Esophagus squamous epithelium (tissue), 5 donors: ENCODE measurements at regions not wholly inside any gene's neighbourhood (a gene's known extent, or its start where the extent isn't known, plus 50 kb on each side); places are given as distances from the start of the nearest gene placed in this dataset.

Experiments used
- DNase-seq: peaks from one replicate; lab custom pipeline; 2025; lab: John Stamatoyannopoulos, UW
- H3K27ac ChIP-seq, 4 donors: fragments of 200-600 bp; sonication (generic); one replicate each; pipeline ENCODE4 v1.5.1; 2016 to 2019; ENCODE audit warnings: mild to moderate bottlenecking in 1 of 4
- H3K27me3 ChIP-seq, 4 donors: fragments of 200-600 bp; sonication (generic); 1 replicate in 3 of 4; 2 replicates in 1 of 4; pipeline versions ENCODE4 v1.5.1 to v1.6.0; 2017 to 2021; ENCODE audit warnings: antibody characterized with exemption in 1 of 4
- H3K36me3 ChIP-seq, 3 donors: fragments of 200-600 bp; sonication (generic); one replicate each; pipeline ENCODE4 v1.5.1; 2016 to 2019
- H3K4me1 ChIP-seq, 3 donors: fragments of 200-600 bp; sonication (generic); one replicate each; pipeline ENCODE4 v1.5.1; 2017 to 2019
- H3K4me3 ChIP-seq, 4 donors: fragments of 200-600 bp; sonication (generic); 1 replicate in 3 of 4; 2 replicates in 1 of 4; pipeline ENCODE4 v1.5.1; 2016 to 2019; ENCODE audit warnings: mild to moderate bottlenecking in 2 of 4, moderate library complexity in 1 of 4
- H3K9me3 ChIP-seq, 3 donors: fragments of 200-600 bp; sonication (generic); one replicate each; pipeline ENCODE4 v1.5.1; 2016 to 2019
- CTCF ChIP-seq, 6 experiments: fragments of 450-650 bp in 4 of 6; fragments of 200-600 bp in 2 of 6; sonication (generic) in 2 of 6; IDR thresholded peaks; one replicate each; pipeline ENCODE4 v1.5.1; 2016 to 2019; ENCODE audit warnings: antibody characterized with exemption in 6 of 6, mild to moderate bottlenecking in 4 of 6, moderate library complexity in 4 of 6
- POLR2A ChIP-seq, 4 donors: fragments of 450-650 bp; IDR thresholded peaks; one replicate each; pipeline ENCODE4 v1.6.1; 2017; ENCODE audit warnings: antibody characterized with exemption in 4 of 4, mild to moderate bottlenecking in 4 of 4, moderate library complexity in 3 of 4
- WGBS, 2 donors: methylation state at CpG; one replicate each; pipeline ENCODE4 v1.1.5; 2018; 5-methylcytosine and 5-hydroxymethylcytosine counted together
- intact Hi-C: fragments of 100-400 bp; cut with DNase I; formaldehyde crosslinking; loops from one replicate; pipeline ENCODE4 v1.15.0; 2022
- donor health status: DM: yes; HTN: yes; CAD: no.

GRCh38 chr9:85249313-85249621 is 492.5 kb downstream of the AGTPBP1 start:
- 88% methylated on average over 5 of the region's 5 CpGs for WGBS, 2 donors
- no peak for TF ChIP-seq POLR2A (IDR thresholded peaks at IDR 0.05)
- no peak for TF ChIP-seq CTCF (IDR thresholded peaks at IDR 0.05)
- no peak for DNase-seq
- Histone ChIP-seq H3K36me3 (no peaks in the 10 kb centered on the region), H3K27ac (no peak overlapping the region), H3K4me3 (no peak overlapping the region), H3K9me3 (no peaks in the 10 kb centered on the region), H3K27me3 (no peaks in the 10 kb centered on the region), H3K4me1 (no peaks in the 10 kb centered on the region)
- intact Hi-C loops = no loop called here

- TF ChIP-seq CTCF (IDR thresholded peaks at IDR 0.05) (no peak), POLR2A (IDR thresholded peaks at IDR 0.05) (no peak)
- H3K27ac ChIP-seq = no peak overlapping the region
- WGBS, 2 donors = 75 to 87% methylated on average over 2 of the region's 2 CpGs
- no peak overlapping the region for H3K4me3 ChIP-seq
- no peaks in the 10 kb centered on the region for H3K9me3 ChIP-seq
- H3K36me3 ChIP-seq = no peaks in the 10 kb centered on the region
- no peaks in the 10 kb centered on the region for H3K4me1 ChIP-seq
- intact Hi-C loops = no loop called here
- H3K27me3 ChIP-seq = no peaks in the 10 kb centered on the region
- DNase-seq = no peak
These were observed 493.0 kb downstream of the AGTPBP1 start for GRCh38 chr9:85248514-85249312.

DNA sequence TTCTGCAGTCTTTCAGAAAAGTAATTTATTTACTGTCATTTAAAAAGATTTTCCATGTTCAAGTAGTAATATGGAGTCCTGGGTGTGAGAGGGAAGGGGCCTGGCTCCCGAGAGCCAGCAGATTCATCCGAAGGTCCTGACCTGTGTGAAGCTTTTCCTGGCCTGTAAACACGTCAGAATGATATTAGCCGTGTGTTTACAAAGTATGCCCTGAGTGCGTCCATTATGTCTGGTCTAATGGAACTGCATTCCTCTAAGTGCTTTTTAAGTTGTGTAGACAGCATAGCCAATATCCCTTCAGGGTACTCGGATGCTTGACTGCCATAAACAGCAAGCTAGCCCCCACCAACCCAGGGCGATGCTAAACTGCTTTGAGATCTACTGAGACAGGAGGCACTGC is 495.2 kb downstream of the AGTPBP1 start:
- intact Hi-C loops = no loop called here
- Histone ChIP-seq H3K4me3 (no peak overlapping the region), H3K27ac (no peak overlapping the region), H3K27me3 (no peaks in the 10 kb centered on the region), H3K4me1 (no peaks in the 10 kb centered on the region), H3K36me3 (no peaks in the 10 kb centered on the region), H3K9me3 (no peaks in the 10 kb centered on the region)
- DNase-seq = no peak
- WGBS, 2 donors = 82 to 87% methylated on average over 7 of the region's 7 CpGs
- no peak for TF ChIP-seq CTCF (IDR thresholded peaks at IDR 0.05)
- TF ChIP-seq POLR2A (IDR thresholded peaks at IDR 0.05) = no peak

- Histone ChIP-seq H3K4me1 (no peaks in the 10 kb centered on the region), H3K27ac (no peak overlapping the region), H3K4me3 (no peak overlapping the region), H3K9me3 (no peaks in the 10 kb centered on the region), H3K27me3 (no peaks in the 10 kb centered on the region), H3K36me3 (no peaks in the 10 kb centered on the region)
- TF ChIP-seq POLR2A (IDR thresholded peaks at IDR 0.05) (no peak), CTCF (IDR thresholded peaks at IDR 0.05) (no peak)
- WGBS, 2 donors = 77 to 79% methylated on average over 5 of the region's 5 CpGs
- DNase-seq = no peak
- intact Hi-C loops = no loop called here
These were observed 496.9 kb downstream of the AGTPBP1 start for GRCh38 chr9:85244856-85245255.

DNA sequence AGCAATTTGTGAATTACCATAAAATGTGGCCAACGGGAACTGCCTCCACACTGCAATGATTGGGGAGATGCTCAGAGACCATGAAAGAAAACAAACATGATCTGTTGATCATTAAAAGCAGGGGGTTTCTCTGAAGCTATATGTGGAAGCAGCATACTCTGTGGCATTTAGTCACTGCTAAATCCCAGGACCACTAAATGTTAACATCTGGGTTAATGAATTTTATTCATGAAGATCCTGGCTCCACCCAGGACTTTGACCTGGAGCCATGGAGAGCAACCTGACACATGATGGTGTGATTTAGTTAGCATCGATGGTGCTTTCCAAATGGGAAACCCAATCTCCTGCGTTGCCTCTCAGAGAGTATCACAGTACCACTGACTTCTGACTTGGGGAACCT is 497.8 kb downstream of the AGTPBP1 start:
- H3K4me1 ChIP-seq = no peaks in the 10 kb centered on the region
- H3K9me3 ChIP-seq = no peaks in the 10 kb centered on the region
- no peaks in the 10 kb centered on the region for H3K36me3 ChIP-seq
- no peak for DNase-seq
- H3K27ac ChIP-seq = no peak overlapping the region
- no peaks in the 10 kb centered on the region for H3K27me3 ChIP-seq
- intact Hi-C loops = no loop called here
- 85 to 96% methylated on average over 2 of the region's 3 CpGs for WGBS, 2 donors
- no peak for TF ChIP-seq CTCF (IDR thresholded peaks at IDR 0.05)
- no peak for TF ChIP-seq POLR2A (IDR thresholded peaks at IDR 0.05)
- H3K4me3 ChIP-seq = no peak overlapping the region
